AG04449 (cell line): ENCODE measurements at regions not wholly inside any gene's neighbourhood (a gene's known extent, or its start where the extent isn't known, plus 50 kb on each side); places are given as distances from the start of the nearest gene placed in this dataset.

Source experiments
- CTCF ChIA-PET: fragments of 350-600 bp; formaldehyde crosslinking; extraction: SDS; loops from one replicate; lab custom pipeline; 2021; ENCODE audit warnings: antibody characterized with exemption; lab: Yijun Ruan, JAX
- POLR2A ChIA-PET: fragments of 400-600, 350-600 bp; formaldehyde crosslinking; extraction: SDS; loops from one replicate; lab custom pipeline; 2020; ENCODE audit warnings: antibody characterized with exemption, inconsistent platforms; lab: Yijun Ruan, JAX
- DNase-seq: peaks from one replicate; pipeline ENCODE4 v3.0.0-alpha.2; 2010; ENCODE audit warnings: low read depth, low spot score
- H3K4me3 ChIP-seq: 2 replicates; pipeline ENCODE4 v1.5.1; 2011; ENCODE audit warnings: low read depth, mild to moderate bottlenecking, control low read depth, low read length
- CTCF ChIP-seq: IDR thresholded peaks from one replicate; pipeline ENCODE4 v1.5.1; 2011; ENCODE audit warnings: mild to moderate bottlenecking, moderate library complexity, low read length, control low read depth, inconsistent platforms; ENCODE audit not compliant: insufficient read depth; ENCODE audit errors: missing control alignments

GRCh38 chr3:32056559-32057290, 49.7 kb upstream of the GPD1L start:
- POLR2A ChIA-PET = no interaction called here
- CTCF ChIA-PET = no interaction called here
- no peak for TF ChIP-seq CTCF

More at GRCh38 chr3:32056559-32057290, 49.7 kb upstream of the GPD1L start:
- no peak overlapping the region for H3K4me3 ChIP-seq
- DNase-seq = no peak
